ENCODE measurements at regions not wholly inside any gene's neighbourhood (a gene's known extent, or its start where the extent isn't known, plus 50 kb on each side); places are given as distances from the start of the nearest gene placed in this dataset.

DNA sequence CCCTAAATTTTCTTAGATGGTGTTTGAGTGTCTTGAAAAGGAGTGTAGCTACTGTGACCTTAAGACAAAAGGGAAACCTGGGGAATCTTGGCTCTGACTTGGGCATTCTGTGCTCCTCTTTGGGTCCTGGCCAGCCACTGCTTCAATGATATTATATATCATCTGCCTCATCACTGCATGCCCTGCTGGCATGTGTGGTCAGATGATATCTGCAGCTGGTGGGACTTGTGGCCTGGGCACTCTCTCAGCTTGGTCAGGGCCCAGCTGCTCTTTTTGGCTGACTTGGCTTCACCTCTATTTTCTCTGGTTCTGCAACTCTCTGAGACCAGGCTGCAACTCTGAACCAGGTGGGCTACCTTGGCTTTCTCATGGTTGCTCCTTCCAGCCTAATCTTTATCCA, 446.1 kb upstream of the RARB start:
- DNase-seq (ENCODE audit: low read depth in 2 of 2), result no peak

DNA sequence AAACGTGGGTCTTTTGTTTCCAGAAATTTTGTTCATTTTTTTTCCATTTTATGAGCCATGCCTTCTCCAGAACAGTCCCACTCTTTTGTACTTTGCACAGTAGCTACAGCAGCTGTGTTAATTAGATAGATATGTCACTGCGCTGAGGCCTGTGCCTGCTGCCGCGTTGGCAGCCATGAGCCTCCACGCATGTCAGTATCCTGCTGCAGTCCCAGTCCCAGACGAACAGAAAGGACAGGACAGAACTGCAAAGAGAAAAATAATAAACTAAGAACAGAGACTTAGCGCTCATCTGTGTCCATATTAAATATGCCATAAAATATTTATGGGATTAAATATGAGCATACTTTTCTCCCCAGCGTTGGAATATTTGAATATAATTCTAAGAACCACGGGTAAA, 442.4 kb upstream of the RARB start:
- no peak for DNase-seq (ENCODE audit: low read depth in 2 of 2)

DNA sequence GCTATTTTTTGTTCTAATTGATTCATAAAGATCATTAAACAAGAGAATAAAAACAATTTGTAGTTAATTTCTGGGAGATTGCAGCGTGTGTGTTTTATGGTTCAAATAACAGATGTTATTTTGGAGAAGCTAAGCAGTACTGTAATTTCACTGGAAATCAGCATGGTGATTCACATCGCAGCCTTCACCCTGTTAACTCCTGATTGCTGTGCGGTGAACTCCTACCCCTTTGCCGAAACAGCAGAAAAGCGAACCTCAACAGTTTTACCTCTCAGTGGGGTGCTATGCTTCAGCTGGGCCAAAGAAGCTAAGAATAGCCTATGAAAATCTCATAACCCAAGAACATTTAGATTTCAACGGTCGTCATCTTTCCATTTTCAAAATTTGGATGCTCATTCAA, 441.5 kb upstream of the RARB start:
- no peak for DNase-seq (ENCODE audit: low read depth in 2 of 2)

- DNase-seq (ENCODE audit: low read depth in 2 of 2), result no peak
Observed at GRCh38 chr3:24999357-24999756, 428.7 kb upstream of the RARB start.

- no peak for DNase-seq (ENCODE audit: low read depth in 2 of 2)
Observed at GRCh38 chr3:25000971-25001591, 427.0 kb upstream of the RARB start.

DNA sequence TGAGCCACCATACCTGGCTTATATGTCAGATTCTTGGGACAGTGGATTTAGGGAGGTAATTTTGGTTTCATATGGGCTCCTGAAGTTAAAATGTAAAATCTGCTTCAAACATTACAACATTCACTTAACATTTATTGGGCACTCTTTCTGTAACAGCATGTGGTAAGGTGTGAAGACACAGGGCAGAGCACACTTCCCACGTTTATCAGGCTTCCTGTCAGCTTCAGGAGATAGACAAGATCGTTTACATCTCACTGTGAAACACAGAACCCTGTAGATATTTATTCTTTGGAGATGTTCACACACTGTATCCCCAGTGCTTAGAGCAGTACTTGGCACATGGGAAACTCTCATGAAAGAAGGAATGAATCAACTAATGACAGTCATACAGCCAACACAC, 426.0 kb upstream of the RARB start:
- DNase-seq (ENCODE audit: low read depth in 2 of 2), result no peak

GRCh38 chr3:25007974-25008658, 419.9 kb upstream of the RARB start:
- no peak for DNase-seq (ENCODE audit: low read depth in 2 of 2)

DNA sequence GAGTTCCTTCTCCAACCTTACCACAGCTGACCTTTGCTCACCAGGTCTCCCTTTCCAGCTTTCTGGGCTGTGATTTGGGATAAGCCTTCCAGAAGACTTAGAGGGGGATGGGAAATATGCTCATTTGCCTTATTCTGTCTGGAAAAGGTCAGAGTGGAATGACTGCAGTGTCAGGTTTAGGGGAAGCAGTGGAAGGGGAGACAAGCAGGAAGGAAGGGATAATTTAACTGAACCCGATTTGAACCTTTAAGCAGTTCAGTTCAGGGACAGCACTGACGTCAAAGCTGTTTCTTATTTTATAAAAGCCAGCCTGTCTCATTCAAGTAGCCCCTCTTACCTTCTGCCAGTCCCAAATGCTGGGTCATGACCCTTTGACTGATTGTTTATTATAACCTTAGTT, 418.4 kb upstream of the RARB start:
- no peak for DNase-seq (ENCODE audit: low read depth in 2 of 2)

- DNase-seq (ENCODE audit: low read depth in 2 of 2), result no peak
Observed at GRCh38 chr3:25015599-25015998, 412.5 kb upstream of the RARB start.

DNA sequence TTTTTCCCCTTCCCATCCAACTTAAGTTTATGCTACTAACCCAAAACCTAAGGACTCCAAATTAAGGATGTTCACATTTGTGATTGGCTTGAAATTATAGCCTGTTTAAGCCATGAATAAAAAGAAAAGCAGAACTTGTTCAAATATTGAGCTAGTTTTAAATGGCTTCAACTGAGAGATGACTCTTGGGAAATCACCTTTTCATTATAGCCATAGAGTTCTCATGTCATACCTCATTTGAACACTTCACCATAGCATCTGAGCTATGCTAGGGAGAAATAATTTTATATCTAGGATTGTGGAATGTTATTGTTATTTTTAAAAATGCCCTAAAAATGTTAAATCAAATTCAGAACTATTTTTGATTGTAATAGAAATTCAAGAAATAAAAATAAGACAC, 409.2 kb upstream of the RARB start:
- no peak for DNase-seq (ENCODE audit: low read depth in 2 of 2)

DNA sequence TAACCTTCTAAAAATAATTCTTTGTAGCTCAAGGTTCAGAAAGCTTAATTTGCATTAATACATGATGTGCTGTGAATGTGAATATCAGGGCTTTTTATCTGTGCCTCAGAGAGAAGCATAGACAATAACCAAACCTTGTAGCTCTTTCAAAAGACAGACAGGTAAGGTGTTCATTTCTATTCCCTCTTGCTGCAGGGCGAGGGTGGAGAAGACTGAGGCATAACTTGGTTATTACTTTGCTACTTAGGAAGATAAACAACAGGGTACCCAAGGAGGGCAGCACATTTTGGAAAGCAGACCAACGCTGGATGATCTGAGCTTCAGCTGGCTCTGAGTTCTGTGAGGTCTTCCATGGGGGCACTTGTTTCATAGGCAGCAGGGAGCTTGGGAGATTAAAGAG, 408.6 kb upstream of the RARB start:
- no peak for DNase-seq (ENCODE audit: low read depth in 2 of 2)

- peak in 1 of 2 donors; percentile 2 for DNase-seq (ENCODE audit: low read depth in 2 of 2)
Observed at GRCh38 chr3:25021816-25022215, 406.2 kb upstream of the RARB start.

DNA sequence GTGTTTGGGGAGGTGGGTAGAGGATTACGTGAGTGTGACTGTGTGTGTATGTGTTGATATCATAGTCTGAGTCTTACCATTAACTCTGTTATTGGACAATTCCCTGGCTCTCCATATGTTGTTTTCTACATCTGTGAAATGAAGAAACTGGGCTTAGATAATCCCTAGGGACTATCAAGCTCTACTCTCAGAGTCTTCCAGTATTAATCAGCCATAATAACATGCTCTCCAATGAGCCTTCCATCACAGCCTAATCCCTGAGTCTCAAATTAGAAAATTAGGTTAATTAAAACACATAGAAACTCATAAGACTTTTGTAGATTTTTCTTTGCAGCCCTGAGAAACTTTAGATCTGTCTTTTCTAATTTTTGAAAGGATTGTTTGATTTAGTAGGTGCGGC, 404.2 kb upstream of the RARB start:
- no peak for DNase-seq (ENCODE audit: low read depth in 2 of 2)

DNA sequence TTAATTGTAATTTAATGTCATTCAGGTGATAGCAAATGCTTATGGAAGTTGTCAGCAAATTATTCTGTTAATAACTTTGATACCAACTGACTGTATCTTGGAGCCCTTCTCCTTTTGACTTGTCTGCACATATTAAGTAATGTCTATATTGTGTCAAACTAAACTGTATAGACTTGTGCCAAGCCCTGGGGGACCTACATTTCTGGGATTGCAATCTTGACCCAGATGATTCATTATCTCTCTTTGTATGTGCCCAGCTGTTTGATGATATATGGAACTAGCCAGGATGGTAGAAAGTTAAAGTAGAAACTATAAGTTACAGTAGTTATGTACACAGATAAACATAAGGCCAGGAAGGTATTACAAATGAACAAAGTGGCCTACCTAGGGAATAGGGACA, 402.8 kb upstream of the RARB start:
- no peak for DNase-seq (ENCODE audit: low read depth in 2 of 2)

DNA sequence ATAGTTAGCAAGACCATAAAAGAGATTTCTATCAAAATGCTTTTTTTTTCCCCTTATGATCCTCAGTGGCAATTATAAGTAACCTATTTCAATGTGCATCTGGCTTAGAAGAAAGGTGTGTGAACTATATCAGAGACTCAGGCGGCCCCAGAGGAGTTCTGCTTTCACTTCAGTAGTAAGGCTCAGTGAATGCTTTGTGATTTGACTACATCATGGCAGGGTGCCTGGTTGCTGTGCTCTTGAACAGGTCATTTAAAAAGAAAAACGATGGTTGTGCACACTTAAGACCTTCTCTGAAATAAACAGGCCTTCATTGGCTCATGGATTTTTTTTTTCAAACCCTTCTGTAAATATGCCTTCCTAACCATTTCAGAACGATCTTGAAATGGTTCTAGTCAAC, 400.4 kb upstream of the RARB start:
- DNase-seq (ENCODE audit: low read depth in 2 of 2), result no peak

DNA sequence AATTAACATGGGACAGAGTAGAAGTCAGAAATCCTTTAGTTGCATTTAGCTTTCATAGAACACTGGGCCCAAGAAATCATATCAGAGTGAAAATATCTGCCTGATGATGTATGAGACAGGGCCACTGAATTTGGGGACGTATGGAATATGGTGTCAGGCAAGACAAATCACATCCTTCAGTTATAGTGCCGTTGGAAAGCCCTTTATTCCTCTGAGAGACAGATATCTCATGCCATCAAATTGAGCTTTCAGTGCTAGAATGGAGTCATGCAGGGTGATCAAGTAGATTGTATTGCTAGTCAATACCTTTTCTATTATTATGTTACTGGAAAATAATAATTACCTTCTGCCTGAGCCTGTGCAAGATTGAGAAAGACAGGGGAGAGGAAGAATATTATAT, 398.2 kb upstream of the RARB start:
- no peak for DNase-seq (ENCODE audit: low read depth in 2 of 2)

GRCh38 chr3:25032344-25032743, 395.7 kb upstream of the RARB start:
- no peak for DNase-seq (ENCODE audit: low read depth in 2 of 2)

GRCh38 chr3:25033407-25034029, 394.5 kb upstream of the RARB start:
- peak; percentile 1 for DNase-seq (ENCODE audit: low read depth in 2 of 2)

DNA sequence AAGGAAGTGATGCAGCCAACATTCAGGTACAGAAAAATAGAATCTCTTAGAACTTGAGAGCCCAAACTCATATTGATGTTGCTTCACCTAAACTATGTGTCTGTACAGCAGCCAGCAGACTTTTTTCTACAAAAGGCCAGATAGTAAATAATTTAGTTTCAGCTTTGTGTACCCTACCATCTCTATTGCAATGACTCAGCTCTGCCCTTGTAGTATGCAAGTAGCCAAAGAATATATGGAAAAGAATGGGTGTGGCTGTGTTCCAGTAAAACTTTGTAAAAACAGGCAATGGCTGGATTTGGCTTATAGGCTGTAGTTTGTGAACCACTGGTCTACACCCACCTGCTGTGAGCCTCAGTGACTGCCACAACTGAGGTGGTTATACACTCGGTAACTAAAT, 392.5 kb upstream of the RARB start:
- no peak for DNase-seq (ENCODE audit: low read depth in 2 of 2)

GRCh38 chr3:25036633-25037032, 391.4 kb upstream of the RARB start:
- no peak for DNase-seq (ENCODE audit: low read depth in 2 of 2)

- no peak for DNase-seq (ENCODE audit: low read depth in 2 of 2)
Observed at GRCh38 chr3:25037049-25037547, 391.0 kb upstream of the RARB start.

GRCh38 chr3:25038271-25038670, 389.8 kb upstream of the RARB start:
- DNase-seq (ENCODE audit: low read depth in 2 of 2), result no peak

GRCh38 chr3:25038922-25039321, 389.1 kb upstream of the RARB start:
- no peak for DNase-seq (ENCODE audit: low read depth in 2 of 2)

All from dermis microvascular lymphatic vessel endothelial cell (primary cell).